PFSK-1 (cell line): ENCODE measurements at regions not wholly inside any gene's neighbourhood (a gene's known extent, or its start where the extent isn't known, plus 50 kb on each side); places are given as distances from the start of the nearest gene placed in this dataset.

Experiments
- FOXP2 ChIP-seq: optimal IDR thresholded peaks from 2 replicates; pipeline ENCODE3; 2011; ENCODE audit warnings: borderline replicate concordance, control low read depth, inconsistent platforms; ENCODE audit not compliant: insufficient read depth; ENCODE audit errors: extremely low read length, extremely low read depth
- POLR2AphosphoS5 ChIP-seq: IDR thresholded peaks from 2 replicates; pipeline ENCODE4 v1.6.1; 2012; ENCODE audit warnings: low read depth, mild to moderate bottlenecking, control low read depth, low read length, moderate library complexity
- SIN3A ChIP-seq: IDR thresholded peaks from 2 replicates; pipeline ENCODE4 v1.6.1; 2012; ENCODE audit warnings: mild to moderate bottlenecking, low read length, moderate library complexity, borderline replicate concordance; ENCODE audit not compliant: insufficient read depth
- TAF1 ChIP-seq: IDR thresholded peaks from 2 replicates; pipeline ENCODE4 v1.6.1; 2012; ENCODE audit warnings: low read length, control low read depth, borderline replicate concordance; ENCODE audit not compliant: insufficient read depth
- TF ChIP-seq, protein P1 (sequence below), 2 experiments: IDR thresholded peaks; 2 replicates each; pipeline versions ENCODE4 v1.6.1 to v1.8.0; 2011 to 2012; ENCODE audit warnings: low read depth in 2 of 2, low read length in 2 of 2, control low read depth in 1 of 2, inconsistent platforms in 1 of 2, mild to moderate bottlenecking in 1 of 2, moderate library complexity in 1 of 2; ENCODE audit not compliant: insufficient read depth in 1 of 2

DNA sequence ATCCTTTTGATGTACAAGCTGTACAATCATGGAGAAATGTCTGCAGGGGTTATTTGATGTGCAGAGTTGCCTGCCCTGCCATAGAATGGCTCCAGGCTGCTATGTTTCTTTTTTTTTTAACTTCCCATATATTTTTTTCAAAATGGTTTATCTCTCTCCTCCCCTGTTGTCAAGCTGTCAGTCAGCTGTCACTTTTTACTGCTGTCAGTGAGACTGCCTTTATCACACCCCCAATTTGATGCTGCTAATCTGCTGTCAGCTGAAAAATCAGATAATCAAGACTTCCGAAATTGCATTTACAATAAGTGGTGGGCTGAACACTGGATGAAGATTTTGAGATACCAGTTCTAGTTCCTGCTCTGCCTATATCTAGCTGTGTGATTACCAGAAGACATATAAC lies 382.6 kb downstream of the ZEB2 start:
- TF ChIP-seq POLR2AphosphoS5: no peak
- no peak for TF ChIP-seq TAF1
- TF ChIP-seq SIN3A: no peak
- TF ChIP-seq, protein P1, sequence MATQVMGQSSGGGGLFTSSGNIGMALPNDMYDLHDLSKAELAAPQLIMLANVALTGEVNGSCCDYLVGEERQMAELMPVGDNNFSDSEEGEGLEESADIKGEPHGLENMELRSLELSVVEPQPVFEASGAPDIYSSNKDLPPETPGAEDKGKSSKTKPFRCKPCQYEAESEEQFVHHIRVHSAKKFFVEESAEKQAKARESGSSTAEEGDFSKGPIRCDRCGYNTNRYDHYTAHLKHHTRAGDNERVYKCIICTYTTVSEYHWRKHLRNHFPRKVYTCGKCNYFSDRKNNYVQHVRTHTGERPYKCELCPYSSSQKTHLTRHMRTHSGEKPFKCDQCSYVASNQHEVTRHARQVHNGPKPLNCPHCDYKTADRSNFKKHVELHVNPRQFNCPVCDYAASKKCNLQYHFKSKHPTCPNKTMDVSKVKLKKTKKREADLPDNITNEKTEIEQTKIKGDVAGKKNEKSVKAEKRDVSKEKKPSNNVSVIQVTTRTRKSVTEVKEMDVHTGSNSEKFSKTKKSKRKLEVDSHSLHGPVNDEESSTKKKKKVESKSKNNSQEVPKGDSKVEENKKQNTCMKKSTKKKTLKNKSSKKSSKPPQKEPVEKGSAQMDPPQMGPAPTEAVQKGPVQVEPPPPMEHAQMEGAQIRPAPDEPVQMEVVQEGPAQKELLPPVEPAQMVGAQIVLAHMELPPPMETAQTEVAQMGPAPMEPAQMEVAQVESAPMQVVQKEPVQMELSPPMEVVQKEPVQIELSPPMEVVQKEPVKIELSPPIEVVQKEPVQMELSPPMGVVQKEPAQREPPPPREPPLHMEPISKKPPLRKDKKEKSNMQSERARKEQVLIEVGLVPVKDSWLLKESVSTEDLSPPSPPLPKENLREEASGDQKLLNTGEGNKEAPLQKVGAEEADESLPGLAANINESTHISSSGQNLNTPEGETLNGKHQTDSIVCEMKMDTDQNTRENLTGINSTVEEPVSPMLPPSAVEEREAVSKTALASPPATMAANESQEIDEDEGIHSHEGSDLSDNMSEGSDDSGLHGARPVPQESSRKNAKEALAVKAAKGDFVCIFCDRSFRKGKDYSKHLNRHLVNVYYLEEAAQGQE (IDR thresholded peaks at IDR 0.05; ENCODE audit: insufficient read depth in 1 of 2, low read depth in 2 of 2, low read length in 2 of 2): no peak
- no peak for TF ChIP-seq FOXP2

DNA sequence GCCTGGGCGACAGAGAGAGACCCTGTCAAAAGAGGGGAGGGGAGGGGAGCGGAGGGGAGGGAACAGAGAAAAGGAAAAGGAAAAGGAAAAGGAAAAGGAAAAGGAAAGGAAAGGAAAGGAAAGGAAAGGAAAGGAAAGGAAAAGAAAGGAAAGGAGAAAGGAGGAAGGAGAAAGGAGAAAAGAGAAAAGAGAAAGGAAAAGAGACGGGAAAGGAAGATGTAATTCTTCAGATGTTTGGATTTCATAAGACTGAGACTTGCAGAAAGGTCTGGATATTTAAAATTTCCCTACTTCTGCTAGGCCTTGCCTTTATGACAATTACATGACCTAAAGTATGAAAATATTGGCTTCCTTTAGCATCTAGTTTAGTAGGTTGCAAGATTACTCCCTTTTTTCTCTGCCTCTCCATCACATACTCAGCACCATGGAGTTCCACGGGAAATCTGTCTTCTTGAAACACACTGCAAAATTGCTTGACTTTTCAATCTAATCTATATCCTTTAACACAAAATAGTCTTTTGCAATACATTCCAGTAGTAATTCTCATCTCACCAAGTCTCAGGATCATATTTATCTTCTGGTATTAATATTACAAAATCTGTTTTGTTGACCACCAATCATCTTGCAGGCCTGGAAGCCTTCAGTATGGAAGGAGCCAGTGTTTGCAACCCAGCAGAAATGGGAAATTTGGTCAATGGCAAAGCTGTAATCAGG lies 383.5 kb downstream of the ZEB2 start:
- TF ChIP-seq SIN3A: no peak
- TF ChIP-seq FOXP2: no peak
- TF ChIP-seq, protein P1 (IDR thresholded peaks at IDR 0.05; ENCODE audit: insufficient read depth in 1 of 2, low read depth in 2 of 2, low read length in 2 of 2): no peak
- no peak for TF ChIP-seq TAF1
- TF ChIP-seq POLR2AphosphoS5: no peak

DNA sequence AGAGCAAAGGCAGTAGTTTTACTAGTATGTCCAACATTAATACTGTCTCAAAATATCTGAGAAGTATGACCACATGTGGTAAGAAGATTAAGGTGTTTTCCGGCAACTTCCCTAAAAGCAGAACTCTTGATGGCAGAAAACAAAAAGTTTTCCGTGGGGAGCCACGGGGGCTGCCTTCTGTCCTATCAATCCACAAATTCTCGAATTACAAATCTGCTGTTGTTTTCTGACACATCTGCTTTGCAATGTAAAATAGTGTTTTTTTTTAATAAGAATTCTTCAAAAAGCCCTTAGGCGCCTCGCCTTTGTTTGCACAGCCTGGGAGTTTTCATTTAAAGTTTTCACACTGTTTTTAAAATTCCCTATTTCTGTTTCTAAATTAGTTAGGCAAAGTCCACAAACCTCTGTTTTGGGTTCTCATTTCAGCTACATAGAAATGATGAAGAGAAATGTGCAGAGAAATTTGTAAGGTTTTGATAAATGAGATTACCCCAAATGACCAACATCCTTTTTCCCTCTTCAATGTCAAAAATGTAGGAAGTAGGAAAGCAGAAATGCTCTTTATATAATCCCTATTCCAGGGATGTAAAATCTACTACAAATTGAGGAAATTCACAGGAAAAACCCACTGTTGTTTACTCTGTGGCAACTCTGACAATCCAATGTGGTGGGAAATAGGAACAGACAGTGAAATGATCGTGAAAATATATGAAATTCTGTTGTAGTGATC lies 385.8 kb downstream of the ZEB2 start:
- TF ChIP-seq SIN3A (no peak), FOXP2 (no peak), TAF1 (no peak), POLR2AphosphoS5 (no peak)
- TF ChIP-seq, protein P1 (IDR thresholded peaks at IDR 0.05; ENCODE audit: insufficient read depth in 1 of 2, low read depth in 2 of 2, low read length in 2 of 2): no peak

DNA sequence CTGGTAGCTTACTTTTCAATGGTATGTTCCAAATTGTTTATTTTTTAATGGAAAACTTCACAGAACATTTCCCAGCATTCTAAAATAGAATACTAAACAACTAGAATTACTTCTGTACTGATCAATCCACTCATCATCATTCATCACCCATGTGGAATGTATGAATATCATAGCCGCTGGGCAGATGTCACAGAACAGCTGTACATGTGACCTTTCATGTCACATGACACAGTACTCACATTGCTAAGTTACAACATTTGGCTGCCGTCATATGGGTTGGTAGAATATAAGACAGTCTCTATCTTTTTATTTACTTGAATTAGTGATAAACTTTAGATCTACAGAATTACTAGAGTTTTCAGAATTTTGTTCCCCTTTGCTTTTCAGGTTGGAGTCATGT lies 387.6 kb downstream of the ZEB2 start:
- TF ChIP-seq TAF1: no peak
- no peak for TF ChIP-seq SIN3A
- TF ChIP-seq, protein P1 (IDR thresholded peaks at IDR 0.05; ENCODE audit: insufficient read depth in 1 of 2, low read depth in 2 of 2, low read length in 2 of 2): no peak
- TF ChIP-seq FOXP2: no peak
- TF ChIP-seq POLR2AphosphoS5: no peak
